Lung (tissue), 11 donors: ENCODE measurements at regions not wholly inside any gene's neighbourhood (a gene's known extent, or its start where the extent isn't known, plus 50 kb on each side); places are given as distances from the start of the nearest gene placed in this dataset.

Experiments
- ATAC-seq: fragments of 200-7000 bp; cut with Tn5 transposase; one replicate; pipeline ENCODE4 v1.9.1; 2020; ENCODE audit warnings: moderate number of reproducible peaks; ENCODE audit not compliant: insufficient read depth, low FRiP score
- DNase-seq, 3 donors: peaks; one replicate each; pipeline ENCODE4 v3.0.0-alpha.2; 2013 to 2017
- H3K27ac ChIP-seq, 2 donors: one replicate each; pipeline ENCODE4 v1.5.1; 2013; ENCODE audit warnings: mild to moderate bottlenecking in 2 of 2, moderate library complexity in 2 of 2, control low read depth in 1 of 2, inconsistent platforms in 1 of 2, low read depth in 1 of 2, low read length in 1 of 2
- H3K27me3 ChIP-seq, 3 donors: one replicate each; pipeline ENCODE4 v1.5.1; 2013; ENCODE audit warnings: low read length in 2 of 3; ENCODE audit not compliant: control insufficient read depth in 3 of 3, insufficient read depth in 3 of 3
- H3K36me3 ChIP-seq, 4 donors: one replicate each; pipeline ENCODE4 v1.5.1; 2013; ENCODE audit warnings: low read length in 4 of 4, mild to moderate bottlenecking in 1 of 4, moderate library complexity in 1 of 4; ENCODE audit not compliant: control insufficient read depth in 4 of 4, insufficient read depth in 4 of 4
- H3K4me1 ChIP-seq, 5 donors: one replicate each; pipeline ENCODE4 v1.5.1; 2013; ENCODE audit warnings: low read length in 5 of 5, mild to moderate bottlenecking in 2 of 5, moderate library complexity in 1 of 5; ENCODE audit not compliant: control insufficient read depth in 5 of 5, insufficient read depth in 5 of 5
- H3K4me3 ChIP-seq: one replicate; pipeline ENCODE4 v1.5.1; 2013; ENCODE audit warnings: mild to moderate bottlenecking, control low read depth, moderate library complexity
- H3K9ac ChIP-seq, 2 donors: one replicate each; pipeline ENCODE4 v1.5.1; 2013; ENCODE audit warnings: low read length in 2 of 2, control low read depth in 1 of 2; ENCODE audit not compliant: insufficient read depth in 1 of 2
- H3K9me3 ChIP-seq, 4 donors: one replicate each; pipeline ENCODE4 v1.5.1; 2013; ENCODE audit warnings: low read length in 3 of 4, mild to moderate bottlenecking in 1 of 4, moderate library complexity in 1 of 4; ENCODE audit not compliant: control insufficient read depth in 4 of 4, insufficient read depth in 3 of 4
- WGBS, 2 donors: extraction: QIAGEN DNeasy Blood & Tissue Kit; methylation state at CpG; one replicate each; pipeline ENCODE4 v1.1.7; 2013; 5-methylcytosine and 5-hydroxymethylcytosine counted together
- TF ChIP-seq, protein P1 (sequence below): IDR thresholded peaks from 2 replicates; pipeline ENCODE4 v1.5.1; 2012; ENCODE audit warnings: mild to moderate bottlenecking; ENCODE audit errors: control extremely low read depth, extremely low read depth
- donor health status: control.
- donor health status: control.
- donor health status: Bipolar disorder and iron deficiency.
- donor health status: healthy.
- donor health status: DM: yes; HTN: yes; CAD: no.

DNA sequence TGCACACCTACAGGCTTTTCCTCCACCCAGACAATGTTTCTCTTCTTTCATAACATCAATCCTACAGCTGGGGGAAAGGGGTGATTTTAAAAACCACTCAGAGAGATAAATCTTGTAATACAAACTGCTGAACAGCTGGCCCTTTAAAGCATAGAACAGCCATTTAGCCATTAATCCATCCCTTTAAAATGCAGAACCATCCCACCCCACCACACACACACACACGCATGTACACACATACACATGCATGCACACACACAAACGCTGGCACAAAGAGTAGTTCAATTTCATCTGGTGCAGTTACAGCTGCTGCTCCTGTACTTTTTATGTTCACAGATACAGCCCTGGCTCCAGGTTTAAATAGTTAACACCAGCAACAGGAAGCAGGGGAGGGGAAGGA lies 426.1 kb downstream of the MID1IP1 start:
- Histone ChIP-seq H3K9me3 (no peaks in the 10 kb centered on the region), H3K4me1 (peaks cover 0 to 9% (median 6%) of the 10 kb centered on the region in 5 donors), H3K4me3 (no peak overlapping the region), H3K27ac (no peak overlapping the region), H3K36me3 (no peaks in the 10 kb centered on the region), H3K9ac (no peak overlapping the region), H3K27me3 (peaks cover 1 to 19% (median 4%) of the 10 kb centered on the region in 3 donors)
- 23 to 55% methylated on average over 2 of the region's 2 CpGs for WGBS, 2 donors
- TF ChIP-seq, protein P1, sequence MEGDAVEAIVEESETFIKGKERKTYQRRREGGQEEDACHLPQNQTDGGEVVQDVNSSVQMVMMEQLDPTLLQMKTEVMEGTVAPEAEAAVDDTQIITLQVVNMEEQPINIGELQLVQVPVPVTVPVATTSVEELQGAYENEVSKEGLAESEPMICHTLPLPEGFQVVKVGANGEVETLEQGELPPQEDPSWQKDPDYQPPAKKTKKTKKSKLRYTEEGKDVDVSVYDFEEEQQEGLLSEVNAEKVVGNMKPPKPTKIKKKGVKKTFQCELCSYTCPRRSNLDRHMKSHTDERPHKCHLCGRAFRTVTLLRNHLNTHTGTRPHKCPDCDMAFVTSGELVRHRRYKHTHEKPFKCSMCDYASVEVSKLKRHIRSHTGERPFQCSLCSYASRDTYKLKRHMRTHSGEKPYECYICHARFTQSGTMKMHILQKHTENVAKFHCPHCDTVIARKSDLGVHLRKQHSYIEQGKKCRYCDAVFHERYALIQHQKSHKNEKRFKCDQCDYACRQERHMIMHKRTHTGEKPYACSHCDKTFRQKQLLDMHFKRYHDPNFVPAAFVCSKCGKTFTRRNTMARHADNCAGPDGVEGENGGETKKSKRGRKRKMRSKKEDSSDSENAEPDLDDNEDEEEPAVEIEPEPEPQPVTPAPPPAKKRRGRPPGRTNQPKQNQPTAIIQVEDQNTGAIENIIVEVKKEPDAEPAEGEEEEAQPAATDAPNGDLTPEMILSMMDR: no peak
- peak in 1 of 3 donors; percentile 19 for DNase-seq
- ATAC-seq: no peak

DNA sequence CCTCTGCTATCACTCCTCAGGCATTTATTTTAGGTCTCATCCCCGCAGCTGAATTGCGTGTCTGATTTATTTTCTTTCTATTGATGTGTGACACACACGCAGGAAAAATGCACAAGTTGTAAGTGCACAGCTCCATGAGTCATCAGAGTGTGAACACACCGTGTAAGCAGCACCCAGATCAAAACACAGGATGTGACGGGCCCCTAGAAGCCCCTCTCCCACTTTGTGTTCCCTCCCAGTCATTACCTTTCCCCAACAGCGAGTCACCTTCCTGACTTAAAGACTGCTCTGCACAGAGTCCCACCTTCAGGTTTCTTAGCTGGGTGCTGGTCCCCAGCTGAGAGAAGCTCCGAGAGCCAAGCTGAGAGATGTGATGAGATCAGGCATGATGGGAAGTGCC lies 436.7 kb downstream of the MID1IP1 start:
- 73 to 95% methylated on average over 7 of the region's 7 CpGs for WGBS, 2 donors
- H3K36me3 ChIP-seq: no peaks in the 10 kb centered on the region
- no peaks in the 10 kb centered on the region for H3K4me1 ChIP-seq
- no peak overlapping the region for H3K4me3 ChIP-seq
- DNase-seq (no peak), ATAC-seq (no peak)
- TF ChIP-seq, protein P1: no peak
- no peak overlapping the region for H3K27ac ChIP-seq
- H3K27me3 ChIP-seq: peaks cover 2 to 18% (median 5%) of the 10 kb centered on the region in 3 donors
- no peak overlapping the region for H3K9ac ChIP-seq
- H3K9me3 ChIP-seq: no peaks in the 10 kb centered on the region

GRCh38 chrX:39242187-39242586 lies 440.9 kb downstream of the MID1IP1 start:
- peaks cover 0 to 5% (median 5%) of the 10 kb centered on the region in 3 donors for H3K27me3 ChIP-seq

More at GRCh38 chrX:39242187-39242586, 440.9 kb downstream of the MID1IP1 start:
- TF ChIP-seq, protein P1: peak; percentile 6
- no peak overlapping the region for H3K27ac ChIP-seq
- no peaks in the 10 kb centered on the region for H3K4me1 ChIP-seq
- no peak for ATAC-seq
- no peak overlapping the region for H3K4me3 ChIP-seq
- WGBS, 2 donors: 69 to 88% methylated on average over 1 of the region's 1 CpG
- DNase-seq: peak in 1 of 3 donors; percentile 26
- no peaks in the 10 kb centered on the region for H3K9me3 ChIP-seq
- no peak overlapping the region for H3K9ac ChIP-seq
- no peaks in the 10 kb centered on the region for H3K36me3 ChIP-seq
